BE2C (cell line): ENCODE measurements at regions not wholly inside any gene's neighbourhood (a gene's known extent, or its start where the extent isn't known, plus 50 kb on each side); places are given as distances from the start of the nearest gene placed in this dataset.

Experiments used
- DNase-seq: peaks from one replicate; pipeline ENCODE4 v3.0.0-alpha.2; 2020
- H3K27me3 ChIP-seq: fragments of 250-450 bp; sonication (Bioruptor Pico); 2 replicates; pipeline ENCODE4 v1.5.1; 2020; ENCODE audit warnings: mild to moderate bottlenecking
- H3K36me3 ChIP-seq: fragments of 250-450 bp; sonication (Bioruptor Pico); 2 replicates; pipeline ENCODE4 v1.5.1; 2020; ENCODE audit warnings: mild to moderate bottlenecking
- H3K4me1 ChIP-seq: fragments of 250-450 bp; sonication (Bioruptor Pico); 2 replicates; pipeline ENCODE4 v1.5.1; 2020
- H3K4me3 ChIP-seq: 2 replicates; pipeline ENCODE4 v1.5.1; 2011; ENCODE audit warnings: low read depth, low read length
- H3K9me3 ChIP-seq: fragments of 250-450 bp; sonication (Bioruptor Pico); 2 replicates; pipeline ENCODE4 v1.5.1; 2020
- TF ChIP-seq, protein P1 (sequence below): IDR thresholded peaks from 2 replicates; pipeline ENCODE4 v1.5.1; 2012; ENCODE audit warnings: mild to moderate bottlenecking, low read depth, low read length

GRCh38 chr20:39588148-39588757 lies 626.1 kb downstream of the DHX35 start:
- H3K4me1 ChIP-seq: no peaks in the 10 kb centered on the region
- H3K36me3 ChIP-seq: no peaks in the 10 kb centered on the region
- H3K4me3 ChIP-seq: no peak overlapping the region
- DNase-seq: no peak
- H3K9me3 ChIP-seq: no peaks in the 10 kb centered on the region
- TF ChIP-seq, protein P1, sequence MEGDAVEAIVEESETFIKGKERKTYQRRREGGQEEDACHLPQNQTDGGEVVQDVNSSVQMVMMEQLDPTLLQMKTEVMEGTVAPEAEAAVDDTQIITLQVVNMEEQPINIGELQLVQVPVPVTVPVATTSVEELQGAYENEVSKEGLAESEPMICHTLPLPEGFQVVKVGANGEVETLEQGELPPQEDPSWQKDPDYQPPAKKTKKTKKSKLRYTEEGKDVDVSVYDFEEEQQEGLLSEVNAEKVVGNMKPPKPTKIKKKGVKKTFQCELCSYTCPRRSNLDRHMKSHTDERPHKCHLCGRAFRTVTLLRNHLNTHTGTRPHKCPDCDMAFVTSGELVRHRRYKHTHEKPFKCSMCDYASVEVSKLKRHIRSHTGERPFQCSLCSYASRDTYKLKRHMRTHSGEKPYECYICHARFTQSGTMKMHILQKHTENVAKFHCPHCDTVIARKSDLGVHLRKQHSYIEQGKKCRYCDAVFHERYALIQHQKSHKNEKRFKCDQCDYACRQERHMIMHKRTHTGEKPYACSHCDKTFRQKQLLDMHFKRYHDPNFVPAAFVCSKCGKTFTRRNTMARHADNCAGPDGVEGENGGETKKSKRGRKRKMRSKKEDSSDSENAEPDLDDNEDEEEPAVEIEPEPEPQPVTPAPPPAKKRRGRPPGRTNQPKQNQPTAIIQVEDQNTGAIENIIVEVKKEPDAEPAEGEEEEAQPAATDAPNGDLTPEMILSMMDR: no peak
- no peaks in the 10 kb centered on the region for H3K27me3 ChIP-seq

DNA sequence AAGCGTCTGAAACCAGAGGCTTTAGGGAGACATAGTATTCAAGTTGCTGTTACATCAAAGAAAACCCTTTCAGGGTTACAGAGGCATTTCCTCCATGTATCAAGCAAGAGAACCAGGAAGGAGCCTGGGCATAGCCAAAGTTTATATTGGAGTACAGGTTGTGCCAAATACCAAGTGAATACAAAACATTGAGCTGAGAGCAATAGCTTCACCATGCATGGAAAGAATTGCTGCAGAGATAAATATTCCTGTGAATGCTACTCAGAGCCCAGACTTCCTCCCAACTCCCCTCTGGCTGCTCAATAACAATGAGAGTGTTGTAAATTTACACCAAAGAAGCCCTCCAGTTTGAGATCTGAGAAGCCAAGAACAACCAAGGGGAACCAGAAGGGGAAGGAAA lies 618.9 kb downstream of the DHX35 start:
- no peaks in the 10 kb centered on the region for H3K9me3 ChIP-seq
- no peaks in the 10 kb centered on the region for H3K27me3 ChIP-seq
- TF ChIP-seq, protein P1: no peak
- no peak overlapping the region for H3K4me3 ChIP-seq
- H3K36me3 ChIP-seq: no peaks in the 10 kb centered on the region
- DNase-seq: no peak
- no peaks in the 10 kb centered on the region for H3K4me1 ChIP-seq

DNA sequence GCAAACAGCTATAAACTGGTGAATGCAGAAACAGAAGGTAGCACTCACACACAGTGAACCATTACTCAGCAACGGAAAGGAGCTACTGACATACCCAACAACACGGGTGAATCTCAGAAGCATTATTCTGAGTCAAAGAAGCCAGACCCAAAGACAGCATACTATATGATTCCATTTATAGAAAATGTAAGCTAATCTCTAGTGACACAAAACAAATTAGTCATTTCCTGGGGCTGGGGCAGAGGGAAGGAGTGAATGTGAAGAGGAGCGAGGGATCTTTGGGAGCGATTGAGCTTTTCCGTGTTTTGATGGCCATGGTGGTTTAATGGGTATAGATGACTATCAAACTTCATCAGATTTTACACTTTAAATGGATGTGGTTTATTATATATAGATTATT lies 614.6 kb downstream of the DHX35 start:
- no peaks in the 10 kb centered on the region for H3K9me3 ChIP-seq
- no peaks in the 10 kb centered on the region for H3K4me1 ChIP-seq
- TF ChIP-seq, protein P1: no peak
- H3K4me3 ChIP-seq: no peak overlapping the region
- no peaks in the 10 kb centered on the region for H3K27me3 ChIP-seq
- H3K36me3 ChIP-seq: no peaks in the 10 kb centered on the region
- DNase-seq: no peak

DNA sequence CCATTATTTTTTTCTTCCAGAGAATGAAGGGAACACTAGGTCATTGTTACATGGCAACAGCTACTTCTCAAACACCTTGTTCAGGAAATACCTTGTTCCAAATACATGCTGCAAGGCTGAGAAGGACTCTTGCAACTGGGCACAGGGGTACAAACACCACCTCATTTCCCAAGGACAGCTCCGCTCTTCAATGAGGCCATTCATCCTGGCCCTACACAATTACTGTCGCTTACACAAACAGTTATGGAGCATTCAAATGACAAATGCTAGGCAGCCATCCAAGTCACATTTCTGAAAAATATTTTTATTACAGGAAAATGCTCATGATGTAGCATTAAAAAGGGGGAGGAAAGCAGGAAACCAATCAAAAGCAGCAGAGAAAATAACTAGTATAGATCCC lies 611.9 kb downstream of the DHX35 start:
- DNase-seq: no peak
- Histone ChIP-seq H3K4me1 (no peaks in the 10 kb centered on the region), H3K4me3 (no peak overlapping the region), H3K27me3 (no peaks in the 10 kb centered on the region), H3K36me3 (no peaks in the 10 kb centered on the region), H3K9me3 (no peaks in the 10 kb centered on the region)
- TF ChIP-seq, protein P1: no peak

- Histone ChIP-seq H3K9me3 (no peaks in the 10 kb centered on the region), H3K36me3 (no peaks in the 10 kb centered on the region), H3K4me3 (no peak overlapping the region), H3K27me3 (no peaks in the 10 kb centered on the region), H3K4me1 (no peaks in the 10 kb centered on the region)
- DNase-seq: no peak
- TF ChIP-seq, protein P1: no peak
Observed at GRCh38 chr20:39571171-39571570, 609.0 kb downstream of the DHX35 start.

DNA sequence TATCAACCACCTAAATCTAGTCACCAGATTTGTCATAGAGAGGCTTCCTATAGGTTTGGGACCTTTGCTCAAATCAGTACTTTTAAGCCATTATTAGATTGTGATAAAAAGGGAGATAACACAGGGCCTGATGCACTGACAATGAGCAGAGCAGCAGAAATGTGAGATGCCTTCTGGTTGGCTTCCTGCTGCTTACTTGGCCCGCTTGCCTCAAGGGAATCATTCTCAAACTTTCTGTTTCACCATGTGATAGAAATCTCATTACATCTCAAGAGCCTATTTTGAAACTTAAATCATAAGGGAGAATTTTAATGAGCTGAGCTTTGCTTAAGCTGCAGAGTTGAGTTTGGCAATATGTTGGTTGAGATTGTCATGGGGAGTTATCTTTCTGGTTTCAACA lies 606.0 kb downstream of the DHX35 start:
- TF ChIP-seq, protein P1: no peak
- Histone ChIP-seq H3K4me1 (no peaks in the 10 kb centered on the region), H3K36me3 (no peaks in the 10 kb centered on the region), H3K9me3 (no peaks in the 10 kb centered on the region), H3K4me3 (no peak overlapping the region), H3K27me3 (no peaks in the 10 kb centered on the region)
- no peak for DNase-seq
